Uterus (tissue), 3 donors: ENCODE measurements at regions not wholly inside any gene's neighbourhood (a gene's known extent, or its start where the extent isn't known, plus 50 kb on each side); places are given as distances from the start of the nearest gene placed in this dataset.

Experiments used
- DNase-seq, 2 donors: peaks; one replicate each; pipeline ENCODE4 v3.0.0-alpha.2; 2019 to 2020
- H3K27ac ChIP-seq, 2 donors: fragments of 200-600 bp; sonication (generic); 1 replicate in 1 of 2; 2 replicates in 1 of 2; pipeline ENCODE4 v1.5.1; 2016 to 2018
- H3K27me3 ChIP-seq, 2 donors: fragments of 200-600 bp; sonication (generic); one replicate each; pipeline ENCODE4 v1.5.1; 2018 to 2019; ENCODE audit warnings: control low read depth in 1 of 2
- H3K36me3 ChIP-seq, 2 donors: fragments of 200-600 bp; sonication (generic); one replicate each; pipeline ENCODE4 v1.5.1; 2019; ENCODE audit warnings: control low read depth in 1 of 2
- H3K4me1 ChIP-seq, 2 donors: fragments of 200-600 bp; sonication (generic); one replicate each; pipeline ENCODE4 v1.5.1; 2018 to 2019; ENCODE audit warnings: control low read depth in 1 of 2
- H3K4me3 ChIP-seq, 2 donors: fragments of 200-600 bp; sonication (generic); 1 replicate in 1 of 2; 2 replicates in 1 of 2; pipeline ENCODE4 v1.5.1; 2018 to 2019; ENCODE audit warnings: mild to moderate bottlenecking in 1 of 2
- H3K9me3 ChIP-seq, 2 donors: fragments of 200-600 bp; sonication (generic); one replicate each; pipeline ENCODE4 v1.5.1; 2019; ENCODE audit warnings: control low read depth in 1 of 2
- CTCF ChIP-seq, 4 experiments: fragments of 200-600 bp in 2 of 4; fragments of 450-650 bp in 2 of 4; sonication (generic) in 2 of 4; IDR thresholded peaks; one replicate each; pipeline ENCODE4 v1.5.1; 2016 to 2019; ENCODE audit warnings: antibody characterized with exemption in 4 of 4, mild to moderate bottlenecking in 2 of 4, moderate library complexity in 1 of 4
- POLR2A ChIP-seq, 2 donors: fragments of 450-650 bp; IDR thresholded peaks; one replicate each; pipeline ENCODE4 v1.6.1; 2016; ENCODE audit warnings: antibody characterized with exemption in 2 of 2, mild to moderate bottlenecking in 1 of 2, moderate library complexity in 1 of 2
- intact Hi-C: fragments of 100-400 bp; cut with DNase I; formaldehyde crosslinking; loops from one replicate; pipeline ENCODE4 v1.15.1; 2023; ENCODE audit warnings: low total_unique reads
- donor health status: DM: yes; HTN: yes; CAD: no.

GRCh38 chr1:213782941-213783672, 204.7 kb upstream of the PROX1 start:
- no peaks in the 10 kb centered on the region for H3K9me3 ChIP-seq
- no peak overlapping the region for H3K27ac ChIP-seq
- TF ChIP-seq CTCF (IDR thresholded peaks at IDR 0.05) (no peak), POLR2A (IDR thresholded peaks at IDR 0.05) (no peak)
- no peak for DNase-seq
- no peaks in the 10 kb centered on the region for H3K27me3 ChIP-seq
- no peaks in the 10 kb centered on the region for H3K36me3 ChIP-seq
- no peak overlapping the region for H3K4me3 ChIP-seq
- H3K4me1 ChIP-seq, result no peaks in the 10 kb centered on the region
- intact Hi-C loops, result no loop called here

- no peak for DNase-seq
- TF ChIP-seq POLR2A (IDR thresholded peaks at IDR 0.05) (no peak), CTCF (IDR thresholded peaks at IDR 0.05) (no peak)
- Histone ChIP-seq H3K27me3 (no peaks in the 10 kb centered on the region), H3K36me3 (no peaks in the 10 kb centered on the region), H3K9me3 (no peaks in the 10 kb centered on the region), H3K27ac (no peak overlapping the region), H3K4me1 (no peaks in the 10 kb centered on the region), H3K4me3 (no peak overlapping the region)
- intact Hi-C loops, result no loop called here
These were observed 203.9 kb upstream of the PROX1 start for GRCh38 chr1:213783893-213784292.

- TF ChIP-seq CTCF (IDR thresholded peaks at IDR 0.05), result no peak
- TF ChIP-seq POLR2A (IDR thresholded peaks at IDR 0.05), result no peak
- no peaks in the 10 kb centered on the region for H3K4me1 ChIP-seq
- DNase-seq, result no peak
- H3K36me3 ChIP-seq, result no peaks in the 10 kb centered on the region
- no peak overlapping the region for H3K4me3 ChIP-seq
- no peaks in the 10 kb centered on the region for H3K27me3 ChIP-seq
- intact Hi-C loops, result no loop called here
- no peak overlapping the region for H3K27ac ChIP-seq
- H3K9me3 ChIP-seq, result no peaks in the 10 kb centered on the region
These were observed 201.1 kb upstream of the PROX1 start for GRCh38 chr1:213786683-213787082.

- Histone ChIP-seq H3K27ac (no peak overlapping the region), H3K4me3 (no peak overlapping the region), H3K4me1 (no peaks in the 10 kb centered on the region), H3K9me3 (no peaks in the 10 kb centered on the region), H3K27me3 (no peaks in the 10 kb centered on the region), H3K36me3 (no peaks in the 10 kb centered on the region)
- intact Hi-C loops, result no loop called here
- no peak for DNase-seq
- no peak for TF ChIP-seq POLR2A (IDR thresholded peaks at IDR 0.05)
- TF ChIP-seq CTCF (IDR thresholded peaks at IDR 0.05), result no peak
These were observed 197.2 kb upstream of the PROX1 start for GRCh38 chr1:213790565-213790964.

GRCh38 chr1:213793482-213794067, 194.2 kb upstream of the PROX1 start:
- Histone ChIP-seq H3K4me3 (no peak overlapping the region), H3K4me1 (no peaks in the 10 kb centered on the region), H3K9me3 (no peaks in the 10 kb centered on the region), H3K27me3 (no peaks in the 10 kb centered on the region), H3K36me3 (no peaks in the 10 kb centered on the region), H3K27ac (no peak overlapping the region)
- no peak for DNase-seq
- TF ChIP-seq CTCF (IDR thresholded peaks at IDR 0.05) (no peak), POLR2A (IDR thresholded peaks at IDR 0.05) (no peak)
- intact Hi-C loops, result no loop called here
